NCI-H2107 (cell line): ENCODE measurements at regions not wholly inside any gene's neighbourhood (a gene's known extent, or its start where the extent isn't known, plus 50 kb on each side); places are given as distances from the start of the nearest gene placed in this dataset.
A peak's percentile ranks its signal among the peaks of the same experiment; 100 is the strongest.

Source experiments
- DNase-seq: peaks from one replicate; lab custom pipeline; 2025; lab: John Stamatoyannopoulos, UW

GRCh38 chr3:34972481-34972880, 666.8 kb upstream of the ARPP21 start:
- no peak for DNase-seq

- DNase-seq, result no peak
Measured at GRCh38 chr3:34973586-34973985, 665.7 kb upstream of the ARPP21 start.

- DNase-seq, result no peak
Measured at GRCh38 chr3:34983631-34984030, 655.7 kb upstream of the ARPP21 start.

- DNase-seq, result no peak
Measured at GRCh38 chr3:34988296-34988695, 651.0 kb upstream of the ARPP21 start.

GRCh38 chr3:34995796-34996430, 643.4 kb upstream of the ARPP21 start:
- DNase-seq, result no peak

GRCh38 chr3:34998902-34999301, 640.4 kb upstream of the ARPP21 start:
- no peak for DNase-seq

GRCh38 chr3:35012214-35012613, 627.1 kb upstream of the ARPP21 start:
- no peak for DNase-seq

GRCh38 chr3:35028157-35028556, 611.2 kb upstream of the ARPP21 start:
- DNase-seq, result no peak

GRCh38 chr3:35042210-35042991, 596.9 kb upstream of the ARPP21 start:
- no peak for DNase-seq

- no peak for DNase-seq
Measured at GRCh38 chr3:35043040-35043439, 596.3 kb upstream of the ARPP21 start.

- DNase-seq, result no peak
Measured at GRCh38 chr3:35044190-35044589, 595.1 kb upstream of the ARPP21 start.

- DNase-seq, result no peak
Measured at GRCh38 chr3:35045118-35045517, 594.2 kb upstream of the ARPP21 start.

- DNase-seq, result no peak
Measured at GRCh38 chr3:35064761-35065160, 574.6 kb upstream of the ARPP21 start.

- DNase-seq, result no peak
Measured at GRCh38 chr3:35065891-35066290, 573.4 kb upstream of the ARPP21 start.

GRCh38 chr3:35067750-35068149, 571.6 kb upstream of the ARPP21 start:
- no peak for DNase-seq

GRCh38 chr3:35070088-35070487, 569.2 kb upstream of the ARPP21 start:
- DNase-seq, result no peak

GRCh38 chr3:35071772-35072171, 567.6 kb upstream of the ARPP21 start:
- DNase-seq, result no peak

GRCh38 chr3:35078780-35079179, 560.5 kb upstream of the ARPP21 start:
- no peak for DNase-seq

- DNase-seq, result no peak
Measured at GRCh38 chr3:35079403-35079802, 559.9 kb upstream of the ARPP21 start.

- no peak for DNase-seq
Measured at GRCh38 chr3:35081899-35082298, 557.4 kb upstream of the ARPP21 start.

- peak; percentile 37 for DNase-seq
Measured at GRCh38 chr3:35088943-35089342, 550.4 kb upstream of the ARPP21 start.

GRCh38 chr3:35114686-35115085, 524.6 kb upstream of the ARPP21 start:
- DNase-seq, result no peak

GRCh38 chr3:35120026-35120425, 519.3 kb upstream of the ARPP21 start:
- DNase-seq, result no peak

- DNase-seq, result no peak
Measured at GRCh38 chr3:35137612-35138011, 501.7 kb upstream of the ARPP21 start.
